ENCODE measurements at regions not wholly inside any gene's neighbourhood (a gene's known extent, or its start where the extent isn't known, plus 50 kb on each side); places are given as distances from the start of the nearest gene placed in this dataset.
"Not testable (repeated sequence)": the region's sequence is repeated elsewhere in the genome, so short reads cannot be mapped to it uniquely, and the experiment has no call there.

GRCh38 chr3:70471464-70472342, 159.3 kb upstream of the MDFIC2 start:
- no peak for ATAC-seq

- ATAC-seq, result no peak
These were observed 153.7 kb upstream of the MDFIC2 start for GRCh38 chr3:70466096-70466495.

GRCh38 chr3:70464876-70465275, 152.4 kb upstream of the MDFIC2 start:
- ATAC-seq, result no peak

GRCh38 chr3:70464465-70464864, 152.0 kb upstream of the MDFIC2 start:
- ATAC-seq, result no peak

GRCh38 chr3:70450220-70450619, 137.8 kb upstream of the MDFIC2 start:
- ATAC-seq, result not testable (repeated sequence)

GRCh38 chr3:70435422-70435821, 123.0 kb upstream of the MDFIC2 start:
- ATAC-seq, result not testable (repeated sequence)

DNA sequence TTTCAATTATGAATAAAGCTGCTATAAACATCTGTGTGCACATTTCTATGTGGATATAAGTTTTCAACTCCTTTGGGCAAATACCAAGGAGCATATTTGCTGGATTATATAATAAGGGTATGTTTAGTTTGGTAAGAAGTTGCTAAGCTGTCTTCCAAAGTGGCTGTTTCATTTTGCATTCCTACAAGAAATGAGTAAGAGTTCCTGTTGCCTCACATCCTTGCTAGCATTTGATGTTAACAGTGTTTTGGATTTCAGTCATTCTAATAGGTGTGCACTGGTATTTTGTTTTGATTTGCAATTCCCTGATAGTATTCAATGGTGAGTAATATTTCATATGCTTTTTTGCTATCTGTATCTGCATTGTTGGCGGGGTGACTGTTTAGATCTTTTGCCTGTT, 120.7 kb upstream of the MDFIC2 start:
- no peak for ATAC-seq

GRCh38 chr3:70431911-70432310, 119.5 kb upstream of the MDFIC2 start:
- no peak for ATAC-seq

DNA sequence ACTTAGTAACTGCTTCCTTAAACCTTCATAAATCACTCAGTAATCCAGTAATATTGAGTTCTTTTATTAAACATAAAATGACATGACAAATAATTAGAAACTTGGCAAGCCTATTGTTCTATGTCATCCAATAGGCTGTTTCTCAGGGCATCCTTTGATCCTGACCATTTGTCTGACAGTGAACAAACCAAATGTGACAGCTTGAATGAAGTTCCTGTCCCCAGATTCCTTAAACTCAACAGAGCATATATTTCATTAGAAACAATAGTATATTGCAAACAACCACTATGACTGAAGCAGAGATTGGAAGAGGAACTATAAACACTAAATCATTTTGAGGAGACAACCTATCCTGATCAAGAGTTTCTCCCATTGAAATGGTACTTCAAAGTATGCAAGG, 113.6 kb upstream of the MDFIC2 start:
- ATAC-seq, result no peak

GRCh38 chr3:70421506-70421905, 109.1 kb upstream of the MDFIC2 start:
- ATAC-seq, result no peak

DNA sequence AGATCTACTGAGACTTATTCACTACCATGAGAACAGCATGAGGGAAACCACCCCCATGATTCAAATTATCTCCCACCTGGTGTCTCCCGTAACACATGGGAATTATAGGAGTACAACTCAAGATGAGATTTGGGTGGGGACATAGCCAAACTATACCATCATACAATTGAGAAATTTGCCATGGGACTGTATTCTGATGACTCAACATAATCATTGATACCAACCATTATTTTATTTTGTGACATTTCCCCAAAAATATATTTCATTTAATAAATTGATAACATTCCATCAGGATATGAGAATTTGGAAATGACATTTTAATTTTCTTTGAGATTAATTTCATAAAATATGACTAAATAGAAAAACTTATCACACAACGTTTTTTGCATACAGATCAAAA, 96.6 kb upstream of the MDFIC2 start:
- ATAC-seq, result no peak

DNA sequence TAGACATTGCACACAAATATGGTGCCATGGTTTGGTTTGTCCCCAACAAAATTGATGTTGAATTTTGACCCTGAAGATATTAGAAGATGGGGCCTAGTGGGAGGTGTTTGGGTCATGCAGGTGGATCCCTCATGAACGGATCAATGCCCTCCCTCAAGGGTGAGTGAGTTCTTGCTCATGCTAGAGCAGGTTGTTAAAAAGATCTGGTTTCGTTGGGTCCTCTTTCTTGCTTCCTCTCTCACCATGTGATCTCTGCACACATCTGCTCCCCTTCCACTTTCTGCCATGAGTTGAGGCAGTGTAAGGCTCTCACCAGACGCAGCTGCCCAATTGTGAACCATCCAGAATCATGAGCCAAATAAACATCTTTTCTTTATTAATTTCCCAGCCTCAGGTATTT, 87.8 kb upstream of the MDFIC2 start:
- ATAC-seq, result no peak

DNA sequence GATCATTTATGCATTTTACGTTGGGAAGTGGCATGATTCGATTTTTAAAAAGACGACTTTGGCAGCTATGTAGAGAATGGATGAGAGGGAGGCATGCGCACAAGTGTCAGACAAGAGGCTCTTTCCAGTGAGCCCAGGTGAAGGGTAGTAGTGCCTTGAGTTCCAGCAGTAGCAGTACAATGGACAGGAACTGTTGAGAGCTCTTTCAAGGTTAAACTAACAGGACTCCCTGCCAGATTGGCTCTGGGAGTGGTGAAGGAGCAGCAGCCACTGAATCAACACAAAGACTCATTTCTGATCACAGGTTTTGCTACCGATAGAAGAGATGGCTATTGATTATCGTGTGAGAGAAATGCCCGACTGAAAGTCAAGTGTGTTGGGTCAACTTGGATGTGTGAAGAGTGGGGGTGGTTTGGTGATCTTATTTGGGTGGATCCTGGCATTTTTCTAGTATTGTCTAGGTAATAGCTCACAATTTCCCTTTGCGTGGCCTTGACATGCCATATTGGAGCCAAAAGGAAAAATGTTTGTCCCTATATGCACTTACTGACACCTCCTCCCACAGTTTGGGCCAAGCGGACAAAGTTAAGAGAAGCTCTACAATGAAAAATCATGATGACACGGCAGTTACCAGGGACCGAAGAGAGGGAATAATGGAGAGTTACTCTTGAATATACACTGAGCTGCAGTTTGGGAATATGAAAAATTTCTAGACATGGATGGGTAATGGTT, 81.6 kb upstream of the MDFIC2 start:
- no peak for ATAC-seq

DNA sequence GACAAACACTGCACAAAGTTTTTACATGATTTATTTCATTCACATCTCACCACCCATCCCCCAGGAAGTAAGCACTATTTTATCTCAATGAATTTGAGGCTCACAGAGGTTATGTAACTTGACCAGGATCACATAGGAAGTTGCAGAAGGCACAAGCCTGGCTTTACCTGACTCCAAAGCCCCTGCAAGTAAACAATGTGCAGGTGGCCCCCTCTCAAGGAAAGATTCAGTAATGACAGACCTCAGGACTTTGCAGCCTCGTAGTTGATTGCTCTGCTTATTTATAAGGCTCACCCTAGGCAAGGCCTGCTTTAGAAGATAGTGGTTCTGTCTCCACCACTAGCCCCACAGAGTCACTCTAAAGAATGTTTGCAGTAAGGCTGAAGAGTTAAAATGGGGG, 79.8 kb upstream of the MDFIC2 start:
- no peak for ATAC-seq

DNA sequence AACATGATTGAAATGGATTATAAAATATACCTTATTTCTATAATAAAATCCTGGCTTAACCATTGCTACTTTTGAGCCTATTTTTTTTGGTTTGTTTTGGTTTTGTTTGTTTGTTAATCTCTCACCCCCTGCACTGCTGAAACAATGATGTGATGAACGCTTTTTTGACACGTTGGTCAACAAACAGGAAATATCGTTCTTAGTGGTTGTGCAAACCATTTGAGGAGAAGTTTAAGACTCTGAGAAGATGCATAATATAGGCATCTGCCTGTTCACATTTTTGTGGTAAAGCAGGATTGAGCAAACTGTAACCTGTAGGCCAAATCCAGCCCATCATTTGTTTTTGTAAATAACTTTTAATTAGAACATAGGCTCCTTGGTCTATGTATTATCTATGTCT, 75.5 kb upstream of the MDFIC2 start:
- ATAC-seq, result no peak

GRCh38 chr3:70386846-70387245, 74.4 kb upstream of the MDFIC2 start:
- ATAC-seq, result no peak

DNA sequence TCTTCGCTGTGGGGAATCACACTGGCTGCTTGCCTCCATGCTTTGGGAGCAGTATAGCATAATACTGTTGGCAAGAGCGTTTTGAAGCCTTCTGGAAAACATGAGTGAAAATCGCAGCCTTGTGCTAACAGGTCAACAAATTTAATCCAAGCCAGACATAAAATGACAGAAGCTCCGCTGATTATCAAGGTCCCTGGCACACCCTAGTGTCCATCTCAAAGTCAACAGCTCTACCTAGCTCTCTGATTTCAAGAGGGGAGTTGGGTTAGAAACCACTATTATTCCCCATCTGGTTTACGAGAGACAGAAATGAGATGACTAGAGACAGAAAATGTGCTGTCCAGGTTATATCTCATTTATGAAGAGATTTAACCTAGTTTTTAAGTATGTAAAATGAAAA, 73.6 kb upstream of the MDFIC2 start:
- ATAC-seq, result no peak

GRCh38 chr3:70383360-70383831, 71.0 kb upstream of the MDFIC2 start:
- ATAC-seq, result peak; percentile 87

- no peak for ATAC-seq
These were observed 61.7 kb upstream of the MDFIC2 start for GRCh38 chr3:70374179-70374578.

All from esophagus mucosa (tissue), 1 donor.